ENCODE measurements at regions not wholly inside any gene's neighbourhood (a gene's known extent, or its start where the extent isn't known, plus 50 kb on each side); places are given as distances from the start of the nearest gene placed in this dataset.
A peak's percentile ranks its signal among the peaks of the same experiment; 100 is the strongest.

GRCh38 chr1:208866386-208866955 is 622.3 kb upstream of the PLXNA2 start:
- no peak for DNase-seq

GRCh38 chr1:208868554-208868953 is 624.4 kb upstream of the PLXNA2 start:
- no peak for DNase-seq

- no peak for DNase-seq
Observed at GRCh38 chr1:208874915-208875314, 630.7 kb upstream of the PLXNA2 start.

- DNase-seq, result no peak
Observed at GRCh38 chr1:208879022-208879421, 634.8 kb upstream of the PLXNA2 start.

- no peak for DNase-seq
Observed at GRCh38 chr1:208880433-208881100, 636.4 kb upstream of the PLXNA2 start.

GRCh38 chr1:208885060-208885459 is 640.9 kb upstream of the PLXNA2 start:
- no peak for DNase-seq

- no peak for DNase-seq
Observed at GRCh38 chr1:208885650-208886049, 641.5 kb upstream of the PLXNA2 start.

- DNase-seq, result no peak
Observed at GRCh38 chr1:208888376-208888775, 644.2 kb upstream of the PLXNA2 start.

- no peak for DNase-seq
Observed at GRCh38 chr1:208892147-208892546, 648.0 kb upstream of the PLXNA2 start.

- DNase-seq, result no peak
Observed at GRCh38 chr1:208893251-208893650, 649.1 kb upstream of the PLXNA2 start.

- no peak for DNase-seq
Observed at GRCh38 chr1:208895181-208895580, 651.0 kb upstream of the PLXNA2 start.

- DNase-seq, result no peak
Observed at GRCh38 chr1:208895820-208896219, 651.6 kb upstream of the PLXNA2 start.

GRCh38 chr1:208896768-208897167 is 652.6 kb upstream of the PLXNA2 start:
- DNase-seq, result no peak

- DNase-seq, result no peak
Observed at GRCh38 chr1:208899438-208899837, 655.3 kb upstream of the PLXNA2 start.

GRCh38 chr1:208903251-208903905 is 659.2 kb upstream of the PLXNA2 start:
- peak; percentile 65 for DNase-seq

GRCh38 chr1:208907790-208908189 is 663.6 kb upstream of the PLXNA2 start:
- DNase-seq, result no peak

GRCh38 chr1:208909011-208909984 is 665.1 kb upstream of the PLXNA2 start:
- no peak for DNase-seq

- peak; percentile 80 for DNase-seq
Observed at GRCh38 chr1:208910161-208910560, 666.0 kb upstream of the PLXNA2 start.

- no peak for DNase-seq
Observed at GRCh38 chr1:208917281-208917680, 666.2 kb upstream of the CAMK1G start.

GRCh38 chr1:208917723-208918122 is 665.8 kb upstream of the CAMK1G start:
- DNase-seq, result peak; percentile 80

- no peak for DNase-seq
Observed at GRCh38 chr1:208918160-208918559, 665.4 kb upstream of the CAMK1G start.

- DNase-seq, result no peak
Observed at GRCh38 chr1:208919371-208919770, 664.1 kb upstream of the CAMK1G start.

- DNase-seq, result no peak
Observed at GRCh38 chr1:208921259-208921658, 662.3 kb upstream of the CAMK1G start.

All from NCI-H146 (cell line).